ENCODE measurements at regions not wholly inside any gene's neighbourhood (a gene's known extent, or its start where the extent isn't known, plus 50 kb on each side); places are given as distances from the start of the nearest gene placed in this dataset.
A peak's percentile ranks its signal among the peaks of the same experiment; 100 is the strongest.
"Not testable (repeated sequence)": the region's sequence is repeated elsewhere in the genome, so short reads cannot be mapped to it uniquely, and the experiment has no call there.

GRCh38 chr17:30638968-30639367 is 161.8 kb downstream of the GOSR1 start:
- DNase-seq (ENCODE audit: low read depth): not testable (repeated sequence)

DNA sequence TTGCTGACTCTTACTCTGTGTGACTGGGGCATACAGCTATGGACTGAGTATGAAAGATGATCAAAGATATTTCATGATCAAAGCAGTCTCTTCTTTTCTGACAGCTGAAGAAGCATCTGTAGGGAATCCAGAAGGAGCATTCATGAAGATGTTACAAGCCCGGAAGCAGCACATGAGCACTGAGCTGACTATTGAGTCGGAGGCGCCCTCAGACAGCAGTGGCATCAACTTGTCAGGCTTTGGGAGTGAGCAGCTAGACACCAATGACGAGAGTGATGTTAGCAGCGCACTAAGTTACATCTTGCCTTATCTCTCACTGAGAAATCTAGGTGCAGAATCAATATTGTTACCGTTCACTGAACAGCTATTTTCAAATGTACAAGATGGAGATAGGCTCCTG is 154.4 kb downstream of the GOSR1 start:
- not testable (repeated sequence) for DNase-seq (ENCODE audit: low read depth)

DNA sequence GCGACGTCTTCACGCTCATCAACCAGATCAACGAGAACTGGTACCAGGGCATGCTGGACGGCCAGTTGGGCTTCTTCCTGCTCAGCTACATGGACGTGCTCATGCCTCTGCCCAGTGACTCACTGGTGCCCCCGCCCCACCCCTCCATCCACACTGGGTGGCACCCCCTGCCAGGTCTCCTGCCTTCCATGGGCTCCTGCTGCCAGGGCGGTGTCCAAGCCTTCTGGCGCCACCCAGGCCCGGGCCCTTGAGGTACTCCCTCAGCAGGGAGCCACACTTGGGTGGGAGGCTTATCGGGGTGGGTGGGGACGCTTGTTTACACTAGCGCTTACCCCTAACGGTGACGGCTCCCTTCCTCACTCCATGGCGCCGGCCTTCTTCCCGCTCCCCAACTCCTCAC is 148.2 kb downstream of the GOSR1 start:
- DNase-seq (ENCODE audit: low read depth): not testable (repeated sequence)

DNA sequence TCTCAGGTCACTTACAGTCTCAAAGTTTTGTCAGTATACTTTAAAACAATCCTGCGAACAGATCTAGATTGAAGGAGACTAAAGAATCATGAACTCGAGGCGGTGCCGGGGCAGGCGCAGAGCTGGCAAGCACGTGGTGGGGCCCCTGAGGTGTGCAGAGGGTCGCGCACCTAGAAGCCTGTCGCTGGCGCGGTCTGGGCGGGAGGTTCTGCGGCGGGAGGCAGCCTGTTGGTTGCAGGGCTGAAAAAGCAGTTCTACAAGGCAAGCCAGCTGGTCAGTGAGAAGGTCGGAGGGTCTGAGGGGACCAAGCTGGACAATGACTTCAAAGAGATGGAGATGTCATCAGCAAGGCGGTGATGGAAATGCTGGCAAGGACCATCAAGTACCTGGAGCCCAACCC is 147.0 kb downstream of the GOSR1 start:
- DNase-seq (ENCODE audit: low read depth): not testable (repeated sequence)

GRCh38 chr17:30609682-30610081 is 132.5 kb downstream of the GOSR1 start:
- DNase-seq (ENCODE audit: low read depth): not testable (repeated sequence)

GRCh38 chr17:30605523-30605922 is 128.3 kb downstream of the GOSR1 start:
- no peak for DNase-seq (ENCODE audit: low read depth)

DNA sequence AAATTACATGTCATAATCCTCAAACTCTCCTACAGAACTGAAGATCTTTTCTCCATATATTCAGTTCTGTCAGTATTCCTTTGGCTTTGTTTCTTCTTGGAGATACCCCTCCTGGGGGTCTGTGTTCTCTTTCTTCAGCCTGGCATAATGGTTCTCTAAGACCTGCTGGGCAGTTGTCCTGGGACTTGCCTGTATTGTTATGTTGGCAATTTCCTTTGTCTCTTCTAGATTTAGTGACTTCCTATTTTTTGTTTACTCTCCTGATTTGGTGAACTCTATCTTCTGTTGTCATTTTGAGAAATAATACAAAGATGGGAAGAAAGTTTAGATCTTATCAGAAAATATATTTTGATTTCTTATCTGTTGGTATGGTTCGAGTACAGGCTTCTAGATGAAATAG is 127.8 kb downstream of the GOSR1 start:
- DNase-seq (ENCODE audit: low read depth): no peak

GRCh38 chr17:30602396-30602795 is 125.2 kb downstream of the GOSR1 start:
- peak; percentile 39 for DNase-seq (ENCODE audit: low read depth)

DNA sequence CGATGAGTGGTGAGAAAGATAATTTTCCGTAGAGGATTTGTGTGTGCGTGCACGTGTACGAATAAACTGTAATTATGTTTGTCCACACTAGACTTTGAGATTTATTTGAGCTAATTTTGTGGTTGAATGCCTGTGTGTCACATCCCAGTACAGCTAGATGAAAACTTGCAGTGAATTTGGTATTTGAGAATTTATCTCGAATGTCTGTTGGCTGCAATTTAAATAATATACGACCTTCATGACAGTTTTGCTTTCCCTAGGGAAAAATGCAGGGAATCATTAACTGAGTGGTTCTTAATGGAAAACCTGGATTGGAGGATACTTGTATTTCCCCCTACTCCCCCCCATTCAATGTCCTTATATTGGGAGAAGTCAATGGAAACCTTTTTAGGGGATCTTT is 124.8 kb downstream of the GOSR1 start:
- peak; percentile 41 for DNase-seq (ENCODE audit: low read depth)

DNA sequence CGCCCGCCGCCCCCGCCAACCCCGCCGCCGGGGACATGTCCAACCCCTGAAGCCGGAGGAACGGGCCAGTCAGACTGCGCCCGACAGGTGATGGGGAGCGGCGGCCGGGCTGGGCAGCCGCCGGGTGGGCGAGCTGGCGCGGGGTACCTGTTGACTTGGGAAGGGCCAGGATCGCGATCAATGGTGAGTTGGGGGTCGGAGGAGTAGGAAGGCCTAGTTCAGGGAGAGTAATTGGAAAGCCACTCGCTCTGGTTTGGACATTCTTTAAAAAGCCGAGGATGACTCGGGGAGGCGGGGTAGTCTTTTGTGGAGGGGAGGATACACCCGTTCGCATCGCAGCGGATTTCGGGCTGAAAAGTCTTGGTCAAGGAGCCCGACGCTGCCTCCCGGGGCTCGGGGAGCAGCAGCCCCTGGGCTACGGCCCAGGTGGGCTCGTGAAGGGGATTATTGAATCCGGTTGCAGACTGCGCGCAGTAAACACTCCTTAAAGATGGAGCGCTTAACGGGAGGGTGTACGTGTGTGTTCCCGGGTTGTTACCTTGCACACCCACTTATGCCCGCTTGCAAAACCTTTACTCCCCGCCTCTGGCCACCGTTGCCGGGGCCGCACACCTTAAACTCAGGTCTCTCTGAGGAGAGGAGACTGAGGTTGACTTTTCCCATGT is 123.8 kb downstream of the GOSR1 start:
- peak; percentile 41 for DNase-seq (ENCODE audit: low read depth)

- peak; percentile 85 for DNase-seq (ENCODE audit: low read depth)
Observed at GRCh38 chr17:30600060-30600829, 123.0 kb downstream of the GOSR1 start.

DNA sequence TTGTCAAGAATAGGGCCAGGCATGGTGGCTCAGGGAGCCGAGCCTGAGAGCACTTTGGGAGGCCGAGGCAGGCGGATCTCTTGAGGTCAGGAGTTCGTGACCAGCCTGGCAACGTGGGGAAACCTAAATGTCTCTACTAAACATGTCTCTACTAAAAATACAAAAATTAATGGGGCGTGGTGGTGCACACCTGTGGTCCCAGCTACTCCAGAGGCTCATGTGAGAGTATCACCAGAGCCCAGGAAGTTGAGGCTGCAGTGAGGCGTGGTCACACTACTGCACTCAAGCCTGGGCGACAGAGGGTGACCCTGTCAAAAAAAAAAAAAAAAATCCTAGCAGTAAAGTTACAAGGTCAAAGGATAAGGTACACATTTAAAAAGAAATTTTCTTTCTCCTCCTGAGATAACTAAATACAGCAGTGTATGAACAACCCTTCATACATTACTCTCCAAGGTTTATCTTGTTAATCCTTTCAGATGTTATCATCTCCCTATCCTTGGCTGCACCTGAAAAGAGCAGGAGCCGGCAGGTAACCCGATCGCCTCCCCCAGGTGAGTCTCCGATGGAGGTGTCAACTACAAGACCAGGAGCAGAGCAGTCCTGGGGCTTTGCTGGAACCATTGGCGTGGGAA is 122.3 kb downstream of the GOSR1 start:
- no peak for DNase-seq (ENCODE audit: low read depth)

GRCh38 chr17:30597776-30598288 is 120.6 kb downstream of the GOSR1 start:
- peak; percentile 26 for DNase-seq (ENCODE audit: low read depth)

GRCh38 chr17:30596948-30597775 is 120.0 kb downstream of the GOSR1 start:
- not testable (repeated sequence) for DNase-seq (ENCODE audit: low read depth)

GRCh38 chr17:30594953-30595371 is 117.8 kb downstream of the GOSR1 start:
- DNase-seq (ENCODE audit: low read depth): not testable (repeated sequence)

GRCh38 chr17:30594223-30594952 is 117.2 kb downstream of the GOSR1 start:
- DNase-seq (ENCODE audit: low read depth): no peak

DNA sequence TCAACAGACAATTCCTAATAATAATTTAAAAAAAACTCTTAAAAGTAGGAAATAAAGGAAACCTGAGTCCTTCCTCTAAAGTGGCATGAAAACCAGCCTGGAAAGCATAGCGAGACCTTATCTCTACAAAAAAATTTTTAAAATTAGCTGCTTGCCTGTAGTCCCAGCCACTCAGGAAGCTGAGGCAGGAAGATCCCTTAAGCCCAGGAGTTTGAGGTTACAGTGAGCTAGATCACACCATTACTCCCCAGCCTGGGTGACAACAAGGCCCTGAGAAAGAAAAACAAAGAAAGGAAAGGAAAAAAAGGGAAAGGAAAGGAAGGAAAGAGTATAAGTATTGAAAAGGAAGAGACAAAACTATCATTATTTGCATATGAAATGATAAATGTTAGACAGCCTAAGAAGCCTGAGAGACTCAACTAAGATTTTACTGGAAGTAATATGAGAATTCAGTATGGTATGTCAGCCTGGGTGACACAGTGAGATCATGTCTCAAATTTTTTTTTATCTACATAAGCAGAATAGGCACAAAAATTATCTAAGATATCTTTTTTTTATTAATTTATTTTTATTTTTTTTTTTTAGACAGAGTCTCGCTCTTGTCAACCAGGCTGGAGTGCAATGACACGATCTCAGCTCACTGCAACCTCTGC is 113.0 kb downstream of the GOSR1 start:
- peak; percentile 37 for DNase-seq (ENCODE audit: low read depth)

DNA sequence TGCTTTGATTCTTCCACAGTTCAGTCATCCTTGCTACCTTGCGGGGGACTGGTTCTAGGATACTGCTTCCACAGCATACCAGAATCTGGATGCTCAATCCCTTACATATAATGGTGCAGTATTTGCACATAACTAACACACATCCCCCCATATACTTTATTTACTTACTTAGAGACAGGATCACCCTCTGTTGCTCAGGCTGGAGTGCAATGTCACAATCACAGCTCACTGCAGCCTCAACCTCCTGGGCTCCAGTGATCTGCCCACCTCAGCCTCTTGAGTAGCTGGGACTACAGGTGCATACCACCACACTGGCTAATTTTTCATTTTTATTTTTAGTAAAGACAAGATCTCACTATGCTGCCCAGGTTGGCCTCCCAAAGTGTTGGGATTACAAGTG is 112.2 kb downstream of the GOSR1 start:
- DNase-seq (ENCODE audit: low read depth): no peak

GRCh38 chr17:30588798-30589247 is 111.6 kb downstream of the GOSR1 start:
- no peak for DNase-seq (ENCODE audit: low read depth)

- peak; percentile 84 for DNase-seq (ENCODE audit: low read depth)
Observed at GRCh38 chr17:30586818-30587595, 109.8 kb downstream of the GOSR1 start.

All from EH (cell line).